ENCODE measurements at regions not wholly inside any gene's neighbourhood (a gene's known extent, or its start where the extent isn't known, plus 50 kb on each side); places are given as distances from the start of the nearest gene placed in this dataset.

GRCh38 chr18:39244242-39244641, 1678.6 kb upstream of the CELF4 start:
- H3K9me3 ChIP-seq (replicated peaks; ENCODE audit: control insufficient read depth, insufficient read depth, low read length) = no peaks in the 10 kb centered on the region
- H3K4me1 ChIP-seq (ENCODE audit: control insufficient read depth, insufficient read depth, low read length) = no peaks in the 10 kb centered on the region
- in situ Hi-C loops (cut with MboI) = no loop called here
- 95% methylated on average over 1 of the region's 1 CpG for WGBS (ENCODE audit: insufficient coverage, insufficient replicate concordance, low lambda C conversion rate, missing lambda C conversion rate)
- POLR2A ChIA-PET = no interaction called here
- no peaks in the 10 kb centered on the region for H3K36me3 ChIP-seq (ENCODE audit: control insufficient read depth in 2 of 2, insufficient read depth in 2 of 2, low read length in 1 of 2)
- ATAC-seq (no peak), FAIRE-seq (no peak), DNase-seq (ENCODE audit: low read depth, low spot score) (no peak)
- CTCF ChIA-PET = no interaction called here
- SMC1A ChIA-PET (ENCODE audit: uncharacterized antibody, unreplicated experiment) = interaction anchor here (2.7 kb wide), 1 partner anchor 8 kb away, joined by 9 read pairs; no protein-coding TSS in a partner anchor
- H3K9ac ChIP-seq (ENCODE audit: control insufficient read depth, insufficient read depth, low read length) = no peak overlapping the region
- TF ChIP-seq KAT2A (conservative IDR thresholded peaks at IDR 0.05; ENCODE audit: control insufficient read depth, low read depth, low read length) (no peak), NR2C2 (IDR thresholded peaks at IDR 0.05; ENCODE audit: borderline replicate concordance, control insufficient read depth, insufficient read length, low read depth) (no peak), FOS (IDR thresholded peaks at IDR 0.05; ENCODE audit: borderline replicate concordance, extremely low read depth, insufficient read length) (no peak)
- BruUV-seq (replicated peaks) = no TSS peak
- intact Hi-C loops (cut with micrococcal nuclease; ENCODE audit: unreplicated experiment) = no loop called here
- H3K4me2 ChIP-seq (ENCODE audit: control insufficient read depth, insufficient read depth) = no peak overlapping the region
- no peaks in the 10 kb centered on the region for H4K20me1 ChIP-seq (ENCODE audit: control insufficient read depth, insufficient read depth)
- no peaks in the 10 kb centered on the region for H3K27me3 ChIP-seq (replicated peaks in 1 of 2; ENCODE audit: control insufficient read depth in 2 of 2, insufficient read depth in 2 of 2, low read length in 1 of 2)
- no peaks in the 10 kb centered on the region for H3K79me2 ChIP-seq (ENCODE audit: control insufficient read depth, insufficient read depth, low read length)
- RAD21 ChIA-PET (ENCODE audit: unreplicated experiment) = no interaction called here
- H3K27ac ChIP-seq (ENCODE audit: control insufficient read depth, insufficient read depth) = no peak overlapping the region
- no peak overlapping the region for H3K4me3 ChIP-seq
- H2AFZ ChIP-seq (ENCODE audit: control insufficient read depth, low read depth, low read length) = no peak overlapping the region

- H3K79me2 ChIP-seq (ENCODE audit: control insufficient read depth, insufficient read depth, low read length) = no peaks in the 10 kb centered on the region
- CTCF ChIA-PET = no interaction called here
- FAIRE-seq (no peak), DNase-seq (ENCODE audit: low read depth, low spot score) (no peak), ATAC-seq (no peak)
- no TSS peak for BruUV-seq (replicated peaks)
- RAD21 ChIA-PET (ENCODE audit: unreplicated experiment) = no interaction called here
- in situ Hi-C loops (cut with MboI) (no loop called here), intact Hi-C loops (cut with micrococcal nuclease; ENCODE audit: unreplicated experiment) (no loop called here)
- no peaks in the 10 kb centered on the region for H3K4me1 ChIP-seq (ENCODE audit: control insufficient read depth, insufficient read depth, low read length)
- no peaks in the 10 kb centered on the region for H3K9me3 ChIP-seq (replicated peaks; ENCODE audit: control insufficient read depth, insufficient read depth, low read length)
- H3K4me3 ChIP-seq = no peak overlapping the region
- WGBS (ENCODE audit: insufficient coverage, insufficient replicate concordance, low lambda C conversion rate, missing lambda C conversion rate) = 17% methylated on average over 3 of the region's 3 CpGs
- no peaks in the 10 kb centered on the region for H3K27me3 ChIP-seq (replicated peaks in 1 of 2; ENCODE audit: control insufficient read depth in 2 of 2, insufficient read depth in 2 of 2, low read length in 1 of 2)
- SMC1A ChIA-PET (ENCODE audit: uncharacterized antibody, unreplicated experiment) = interaction anchor here (2.7 kb wide), 1 partner anchor 11 kb away, joined by 9 read pairs; no protein-coding TSS in a partner anchor
- TF ChIP-seq MEF2A (IDR thresholded peaks at IDR 0.05; ENCODE audit: insufficient read depth, low read depth, low read length) (no peak), CHD4 (IDR thresholded peaks at IDR 0.05) (no peak), POLR2AphosphoS2 (IDR thresholded peaks at IDR 0.05; ENCODE audit: low read depth, low read length) (no peak), IKZF1 (conservative IDR thresholded peaks at IDR 0.05) (no peak), CTCF (IDR thresholded peaks at IDR 0.05 in 2 of 3, conservative IDR thresholded peaks at IDR 0.05 in 1 of 3; ENCODE audit: control insufficient read depth in 2 of 3, extremely low read depth in 1 of 3, insufficient read depth in 1 of 3, low read depth in 3 of 3, low read length in 3 of 3) (no peak), POLR2A (IDR thresholded peaks at IDR 0.05; ENCODE audit: low read depth, low read length) (no peak), RFX5 (IDR thresholded peaks at IDR 0.05; ENCODE audit: low read depth, low read length) (no peak), POLR2AphosphoS5 (IDR thresholded peaks at IDR 0.05; ENCODE audit: low read length) (no peak), ZBTB33 (IDR thresholded peaks at IDR 0.05) (no peak), PML (IDR thresholded peaks at IDR 0.05; ENCODE audit: low read length) (no peak), BMI1 (IDR thresholded peaks at IDR 0.05; ENCODE audit: borderline replicate concordance) (no peak), FOXK2 (IDR thresholded peaks at IDR 0.05) (no peak)
- no peaks in the 10 kb centered on the region for H4K20me1 ChIP-seq (ENCODE audit: control insufficient read depth, insufficient read depth)
- H3K9ac ChIP-seq (ENCODE audit: control insufficient read depth, insufficient read depth, low read length) = no peak overlapping the region
- no peaks in the 10 kb centered on the region for H3K36me3 ChIP-seq (ENCODE audit: control insufficient read depth in 2 of 2, insufficient read depth in 2 of 2, low read length in 1 of 2)
- no peak overlapping the region for H3K4me2 ChIP-seq (ENCODE audit: control insufficient read depth, insufficient read depth)
- POLR2A ChIA-PET = no interaction called here
- H2AFZ ChIP-seq (ENCODE audit: control insufficient read depth, low read depth, low read length) = no peak overlapping the region
- no peak overlapping the region for H3K27ac ChIP-seq (ENCODE audit: control insufficient read depth, insufficient read depth)
Observed at GRCh38 chr18:39241534-39241933, 1675.9 kb upstream of the CELF4 start.

Data from GM12878 (cell line).